H1 (cell line): ENCODE measurements at regions not wholly inside any gene's neighbourhood (a gene's known extent, or its start where the extent isn't known, plus 50 kb on each side); places are given as distances from the start of the nearest gene placed in this dataset.
A peak's percentile ranks its signal among the peaks of the same experiment; 100 is the strongest.

ENCODE experiments used
- ASH2L ChIP-seq: fragments of 200-600, 300-600 bp; sonication (generic); IDR thresholded peaks from one replicate; pipeline ENCODE4 v1.7.1; 2017; ENCODE audit warnings: low read length
- CHD1 ChIP-seq: IDR thresholded peaks from 2 replicates; pipeline ENCODE4 v1.6.1; 2012; ENCODE audit warnings: low read depth, low read length, improper control_type of control experiment
- CHD2 ChIP-seq: IDR thresholded peaks from 2 replicates; pipeline ENCODE4 v1.6.1; 2012; ENCODE audit warnings: low read length, improper control_type of control experiment
- CREB1 ChIP-seq: IDR thresholded peaks from 2 replicates; pipeline ENCODE4 v1.6.1; 2012; ENCODE audit warnings: inconsistent platforms
- CTBP2 ChIP-seq: IDR thresholded peaks from 2 replicates; pipeline ENCODE4 v1.7.0; 2011; ENCODE audit warnings: borderline replicate concordance, mild to moderate bottlenecking, moderate library complexity, mixed read lengths, low read length; ENCODE audit not compliant: insufficient read depth, insufficient read length
- GABPA ChIP-seq: IDR thresholded peaks from 2 replicates; pipeline ENCODE4 v1.6.1; 2011; ENCODE audit warnings: mild to moderate bottlenecking, low read length, moderate library complexity, borderline replicate concordance; ENCODE audit not compliant: insufficient read depth
- MAFK ChIP-seq: IDR thresholded peaks from 2 replicates; pipeline ENCODE4 v1.6.1; 2012; ENCODE audit warnings: low read depth, mild to moderate bottlenecking, improper control_type of control experiment, low read length
- NRF1 ChIP-seq: IDR thresholded peaks from 2 replicates; pipeline ENCODE4 v1.6.1; 2011; ENCODE audit warnings: mild to moderate bottlenecking, low read depth, low read length, improper control_type of control experiment
- RAD21 ChIP-seq, 2 experiments: IDR thresholded peaks in 1 of 2; conservative IDR thresholded peaks in 1 of 2; 2 replicates each; pipeline ENCODE4 v1.6.1; 2011; ENCODE audit warnings: low read depth in 2 of 2, low read length in 2 of 2, improper control_type of control experiment in 1 of 2, inconsistent platforms in 1 of 2, mild to moderate bottlenecking in 1 of 2, moderate library complexity in 1 of 2
- SIX5 ChIP-seq: IDR thresholded peaks from 2 replicates; pipeline ENCODE4 v1.6.1; 2011; ENCODE audit warnings: mild to moderate bottlenecking, low read depth, low read length
- SP1 ChIP-seq: IDR thresholded peaks from 2 replicates; pipeline ENCODE4 v1.6.1; 2011; ENCODE audit warnings: low read depth, low read length
- SUZ12 ChIP-seq: fragments of 200-600 bp; sonication (generic); IDR thresholded peaks from 2 replicates; pipeline ENCODE4 v1.6.1; 2012; ENCODE audit warnings: mild to moderate bottlenecking, inconsistent platforms, low read length, moderate library complexity, mixed read lengths

DNA sequence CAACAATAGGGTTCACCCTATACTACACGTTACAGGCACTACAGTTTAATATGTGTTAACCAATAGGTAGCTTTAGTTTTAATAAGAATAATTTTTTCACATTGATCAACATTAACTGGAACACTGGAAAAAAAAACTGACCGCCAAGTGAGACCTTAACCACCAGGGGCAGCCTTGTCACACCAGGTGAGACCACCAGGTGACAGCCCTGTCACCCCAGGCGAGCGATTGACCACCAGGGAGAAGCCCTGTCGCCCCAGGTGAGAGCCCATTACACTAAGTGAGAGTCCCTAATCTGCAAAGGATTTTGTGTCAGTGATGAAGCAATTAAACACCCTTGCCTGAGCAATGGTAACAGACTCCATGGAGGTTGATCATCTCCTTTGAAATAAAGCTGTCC is 75.4 kb upstream of the SYK start (continued):
- no peak for TF ChIP-seq ASH2L
- no peak for TF ChIP-seq CREB1
- TF ChIP-seq CTBP2: no peak
- no peak for TF ChIP-seq MAFK
- TF ChIP-seq SUZ12: no peak
- no peak for TF ChIP-seq GABPA
- no peak for TF ChIP-seq SP1
- no peak for TF ChIP-seq SIX5
- TF ChIP-seq CHD2: no peak
- no peak for TF ChIP-seq CHD1
- no peak for TF ChIP-seq NRF1
- TF ChIP-seq RAD21 (IDR thresholded peaks at IDR 0.05 in 1 of 2, conservative IDR thresholded peaks at IDR 0.05 in 1 of 2; ENCODE audit: low read depth in 2 of 2, low read length in 2 of 2): peak; percentile 57 to 67
